A549 (cell line): ENCODE measurements at regions not wholly inside any gene's neighbourhood (a gene's known extent, or its start where the extent isn't known, plus 50 kb on each side); places are given as distances from the start of the nearest gene placed in this dataset.

Experiments
- CEBPB ChIP-seq, 2 experiments: fragments of >200 bp in 1 of 2; sonication (Bioruptor Twin) in 1 of 2; formaldehyde crosslinking in 1 of 2; IDR thresholded peaks; 2 replicates each; pipeline ENCODE4 v1.6.1; 2012 to 2016
- CTCF ChIP-seq: fragments of >200 bp; sonication (Bioruptor Twin); formaldehyde crosslinking; IDR thresholded peaks from 3 replicates; pipeline ENCODE4 v1.5.1; 2016
- EP300 ChIP-seq, 2 experiments: fragments of >200 bp; sonication (Bioruptor Twin); formaldehyde crosslinking; IDR thresholded peaks; 2 replicates in 1 of 2; 3 replicates in 1 of 2; pipeline ENCODE4 v1.6.1; 2016 to 2017
- HMGXB4 ChIP-seq: fragments of 250-450 bp; sonication (Bioruptor Pico); IDR thresholded peaks from 2 replicates; pipeline ENCODE4 v1.5.0; 2021; ENCODE audit warnings: mild to moderate bottlenecking, moderate library complexity, borderline replicate concordance
- MAX ChIP-seq: IDR thresholded peaks from 2 replicates; pipeline ENCODE4 v1.6.1; 2012
- PHF8 ChIP-seq: fragments of 200-600 bp; sonication (generic); IDR thresholded peaks from 2 replicates; pipeline ENCODE4 v1.6.1; 2016; ENCODE audit warnings: low read depth, mild to moderate bottlenecking, antibody characterized with exemption, moderate library complexity, borderline replicate concordance
- POLR2A ChIP-seq: IDR thresholded peaks from 2 replicates; pipeline ENCODE4 v1.6.1; 2012; ENCODE audit warnings: mild to moderate bottlenecking, low read length
- POLR2AphosphoS2 ChIP-seq: conservative IDR thresholded peaks from 2 replicates; pipeline ENCODE4 v1.6.1; 2012; ENCODE audit warnings: low read length, improper control_type of control experiment, inconsistent platforms
- RAD21 ChIP-seq, 2 experiments: fragments of >200 bp in 1 of 2; sonication (Bioruptor Twin) in 1 of 2; formaldehyde crosslinking in 1 of 2; IDR thresholded peaks in 1 of 2; conservative IDR thresholded peaks in 1 of 2; 2 replicates in 1 of 2; 3 replicates in 1 of 2; pipeline ENCODE4 v1.6.1; 2012 to 2018; ENCODE audit warnings: inconsistent platforms in 1 of 2
- RCOR1 ChIP-seq: fragments of 150-350 bp; IDR thresholded peaks from 2 replicates; pipeline ENCODE4 v1.6.1; 2014; ENCODE audit warnings: antibody characterized with exemption, low read length, low read depth
- REST ChIP-seq: fragments of 200-600 bp; sonication (generic); IDR thresholded peaks from 2 replicates; pipeline ENCODE4 v1.6.1; 2016; ENCODE audit warnings: antibody characterized with exemption, mild to moderate bottlenecking, moderate library complexity
- SREBF2 ChIP-seq: fragments of 450-650 bp; IDR thresholded peaks from 2 replicates; pipeline ENCODE4 v1.6.1; 2014; ENCODE audit warnings: mild to moderate bottlenecking, moderate library complexity
- USF2 ChIP-seq: fragments of 450-650 bp; IDR thresholded peaks from 2 replicates; pipeline ENCODE4 v1.6.1; 2014; ENCODE audit warnings: antibody characterized with exemption
- ZFP36 ChIP-seq: fragments of 450-650 bp; IDR thresholded peaks from 2 replicates; pipeline ENCODE4 v1.6.1; 2014; ENCODE audit warnings: borderline replicate concordance; ENCODE audit not compliant: partially characterized antibody

- TF ChIP-seq MAX (no peak), CEBPB (IDR thresholded peaks at IDR 0.05) (no peak), CTCF (no peak), POLR2A (no peak), SREBF2 (no peak), USF2 (no peak), HMGXB4 (CRISPR knock-in tag) (no peak), EP300 (IDR thresholded peaks at IDR 0.05) (no peak), POLR2AphosphoS2 (no peak), ZFP36 (no peak), RCOR1 (no peak), RAD21 (conservative IDR thresholded peaks at IDR 0.05 in 1 of 2, IDR thresholded peaks at IDR 0.05 in 1 of 2) (no peak), PHF8 (no peak), REST (no peak)
These were observed 577.8 kb downstream of the AACS start for GRCh38 chr12:125643055-125643454.
